Activated CD4-positive, alpha-beta memory T cell treated with anti-CD3 and anti-CD28 coated beads, Interleukin-2, amount 10 ng/mL, durations not matched to agents 7 days and 5 days (primary cell): ENCODE measurements at regions not wholly inside any gene's neighbourhood (a gene's known extent, or its start where the extent isn't known, plus 50 kb on each side); places are given as distances from the start of the nearest gene placed in this dataset.

Source experiments
- CTCF ChIA-PET: fragments of 350-600 bp; sonication (Branson Sonifier 250); formaldehyde crosslinking; loops from one replicate; lab custom pipeline; 2021; ENCODE audit warnings: antibody characterized with exemption, inconsistent platforms; lab: Charles Lee
- POLR2A ChIA-PET: fragments of 350-600 bp; sonication (Branson Sonifier 250); formaldehyde crosslinking; loops from one replicate; lab custom pipeline; 2021; ENCODE audit warnings: antibody characterized with exemption; lab: Charles Lee
- DNase-seq: peaks from one replicate; pipeline ENCODE4 v3.0.0-alpha.2; 2020
- H3K27ac Mint-ChIP-seq: one replicate; pipeline ENCODE4 v1.8.0; 2021; ENCODE audit warnings: mild to moderate bottlenecking, mixed read lengths
- H3K27me3 Mint-ChIP-seq: one replicate; pipeline ENCODE4 v1.8.0; 2021; ENCODE audit warnings: mixed read lengths
- H3K36me3 Mint-ChIP-seq: one replicate; pipeline ENCODE4 v1.8.0; 2021; ENCODE audit warnings: low read depth, mixed read lengths
- H3K4me1 Mint-ChIP-seq: one replicate; pipeline ENCODE4 v1.8.0; 2021; ENCODE audit warnings: mixed read lengths
- H3K4me3 Mint-ChIP-seq: one replicate; pipeline ENCODE4 v1.8.0; 2021; ENCODE audit warnings: mild to moderate bottlenecking, mixed read lengths
- H3K9me3 Mint-ChIP-seq: one replicate; pipeline ENCODE4 v1.8.0; 2021; ENCODE audit warnings: mixed read lengths

GRCh38 chr5:20562544-20562943 lies 574.5 kb upstream of the CDH18 start:
- no peaks in the 10 kb centered on the region for H3K27me3 Mint-ChIP-seq
- ChIA-PET CTCF (no interaction called here), POLR2A (no interaction called here)
- peaks cover 10% of the 10 kb centered on the region for H3K9me3 Mint-ChIP-seq
- no peaks in the 10 kb centered on the region for H3K36me3 Mint-ChIP-seq
- H3K4me3 Mint-ChIP-seq = no peak overlapping the region
- DNase-seq = no peak
- H3K4me1 Mint-ChIP-seq = no peaks in the 10 kb centered on the region
- H3K27ac Mint-ChIP-seq = no peak overlapping the region

GRCh38 chr5:20559845-20560244 lies 571.8 kb upstream of the CDH18 start:
- H3K4me3 Mint-ChIP-seq = no peak overlapping the region

GRCh38 chr5:20556115-20556763 lies 568.2 kb upstream of the CDH18 start:
- Mint-ChIP-seq H3K27ac (no peak overlapping the region), H3K4me1 (no peaks in the 10 kb centered on the region), H3K9me3 (peaks cover 8% of the 10 kb centered on the region), H3K27me3 (no peaks in the 10 kb centered on the region), H3K4me3 (no peak overlapping the region), H3K36me3 (no peaks in the 10 kb centered on the region)
- POLR2A ChIA-PET = no interaction called here
- DNase-seq = no peak
- CTCF ChIA-PET = no interaction called here

More at GRCh38 chr5:20559845-20560244, 571.8 kb upstream of the CDH18 start:
- H3K36me3 Mint-ChIP-seq = no peaks in the 10 kb centered on the region
- H3K27me3 Mint-ChIP-seq = no peaks in the 10 kb centered on the region
- no peak for DNase-seq
- peaks cover 8% of the 10 kb centered on the region for H3K9me3 Mint-ChIP-seq
- no peaks in the 10 kb centered on the region for H3K4me1 Mint-ChIP-seq
- POLR2A ChIA-PET = no interaction called here
- CTCF ChIA-PET = no interaction called here
- H3K27ac Mint-ChIP-seq = no peak overlapping the region

- ChIA-PET POLR2A (no interaction called here), CTCF (no interaction called here)
- Mint-ChIP-seq H3K27me3 (no peaks in the 10 kb centered on the region), H3K4me1 (no peaks in the 10 kb centered on the region), H3K9me3 (peaks cover 8% of the 10 kb centered on the region), H3K4me3 (no peak overlapping the region), H3K27ac (no peak overlapping the region), H3K36me3 (no peaks in the 10 kb centered on the region)
- no peak for DNase-seq
Observed at GRCh38 chr5:20555034-20555433, 567.0 kb upstream of the CDH18 start.

- no peaks in the 10 kb centered on the region for H3K4me1 Mint-ChIP-seq
- POLR2A ChIA-PET = no interaction called here
Observed at GRCh38 chr5:20554001-20554400, 566.0 kb upstream of the CDH18 start.

GRCh38 chr5:20537911-20538703 lies 550.1 kb upstream of the CDH18 start:
- no peaks in the 10 kb centered on the region for H3K36me3 Mint-ChIP-seq
- CTCF ChIA-PET = no interaction called here
- H3K9me3 Mint-ChIP-seq = no peaks in the 10 kb centered on the region
- H3K4me1 Mint-ChIP-seq = no peaks in the 10 kb centered on the region
- no peak for DNase-seq
- no peak overlapping the region for H3K27ac Mint-ChIP-seq
- no peaks in the 10 kb centered on the region for H3K27me3 Mint-ChIP-seq
- H3K4me3 Mint-ChIP-seq = no peak overlapping the region
- POLR2A ChIA-PET = no interaction called here

More at GRCh38 chr5:20554001-20554400, 566.0 kb upstream of the CDH18 start:
- Mint-ChIP-seq H3K36me3 (no peaks in the 10 kb centered on the region), H3K27me3 (no peaks in the 10 kb centered on the region), H3K27ac (no peak overlapping the region), H3K9me3 (peaks cover 6% of the 10 kb centered on the region), H3K4me3 (no peak overlapping the region)
- CTCF ChIA-PET = no interaction called here
- DNase-seq = no peak

GRCh38 chr5:20536813-20537212 lies 548.8 kb upstream of the CDH18 start:
- H3K4me1 Mint-ChIP-seq = no peaks in the 10 kb centered on the region
- ChIA-PET CTCF (no interaction called here), POLR2A (no interaction called here)
- no peaks in the 10 kb centered on the region for H3K36me3 Mint-ChIP-seq
- H3K27ac Mint-ChIP-seq = no peak overlapping the region
- H3K9me3 Mint-ChIP-seq = peaks cover 3% of the 10 kb centered on the region
- no peak for DNase-seq
- no peaks in the 10 kb centered on the region for H3K27me3 Mint-ChIP-seq
- no peak overlapping the region for H3K4me3 Mint-ChIP-seq

- Mint-ChIP-seq H3K27me3 (no peaks in the 10 kb centered on the region), H3K4me3 (no peak overlapping the region), H3K4me1 (no peaks in the 10 kb centered on the region), H3K27ac (no peak overlapping the region), H3K36me3 (no peaks in the 10 kb centered on the region), H3K9me3 (peaks cover 3% of the 10 kb centered on the region)
- ChIA-PET CTCF (no interaction called here), POLR2A (no interaction called here)
- DNase-seq = no peak
Observed at GRCh38 chr5:20536341-20536740, 548.3 kb upstream of the CDH18 start.

- POLR2A ChIA-PET = no interaction called here
- Mint-ChIP-seq H3K27ac (no peak overlapping the region), H3K4me3 (no peak overlapping the region), H3K4me1 (no peaks in the 10 kb centered on the region), H3K9me3 (peaks cover 11% of the 10 kb centered on the region), H3K36me3 (no peaks in the 10 kb centered on the region), H3K27me3 (no peaks in the 10 kb centered on the region)
- CTCF ChIA-PET = no interaction called here
- no peak for DNase-seq
Observed at GRCh38 chr5:20528471-20528870, 540.5 kb upstream of the CDH18 start.

- H3K4me1 Mint-ChIP-seq = no peaks in the 10 kb centered on the region
- POLR2A ChIA-PET = no interaction called here
- no peaks in the 10 kb centered on the region for H3K27me3 Mint-ChIP-seq
- peaks cover 12% of the 10 kb centered on the region for H3K9me3 Mint-ChIP-seq
- H3K4me3 Mint-ChIP-seq = no peak overlapping the region
- H3K27ac Mint-ChIP-seq = no peak overlapping the region
- no peak for DNase-seq
- CTCF ChIA-PET = no interaction called here
- H3K36me3 Mint-ChIP-seq = no peaks in the 10 kb centered on the region
Observed at GRCh38 chr5:20524991-20525529, 537.1 kb upstream of the CDH18 start.

- no peak overlapping the region for H3K27ac Mint-ChIP-seq
- H3K9me3 Mint-ChIP-seq = peaks cover 5% of the 10 kb centered on the region
- H3K4me3 Mint-ChIP-seq = no peak overlapping the region
- ChIA-PET CTCF (no interaction called here), POLR2A (no interaction called here)
- no peaks in the 10 kb centered on the region for H3K36me3 Mint-ChIP-seq
- H3K4me1 Mint-ChIP-seq = no peaks in the 10 kb centered on the region
- DNase-seq = no peak
- no peaks in the 10 kb centered on the region for H3K27me3 Mint-ChIP-seq
Observed at GRCh38 chr5:20522905-20523482, 535.0 kb upstream of the CDH18 start.

GRCh38 chr5:20515606-20516005 lies 527.6 kb upstream of the CDH18 start:
- POLR2A ChIA-PET = no interaction called here
- Mint-ChIP-seq H3K9me3 (peaks cover 4% of the 10 kb centered on the region), H3K27me3 (no peaks in the 10 kb centered on the region), H3K36me3 (no peaks in the 10 kb centered on the region), H3K4me1 (no peaks in the 10 kb centered on the region), H3K4me3 (no peak overlapping the region), H3K27ac (no peak overlapping the region)
- CTCF ChIA-PET = no interaction called here
- no peak for DNase-seq

- ChIA-PET CTCF (no interaction called here), POLR2A (no interaction called here)
- H3K4me1 Mint-ChIP-seq = no peaks in the 10 kb centered on the region
- no peaks in the 10 kb centered on the region for H3K27me3 Mint-ChIP-seq
- DNase-seq = no peak
- H3K9me3 Mint-ChIP-seq = peaks cover 3% of the 10 kb centered on the region
- H3K4me3 Mint-ChIP-seq = no peak overlapping the region
- H3K36me3 Mint-ChIP-seq = no peaks in the 10 kb centered on the region
- no peak overlapping the region for H3K27ac Mint-ChIP-seq
Observed at GRCh38 chr5:20514145-20514544, 526.1 kb upstream of the CDH18 start.
